ENCODE measurements at regions not wholly inside any gene's neighbourhood (a gene's known extent, or its start where the extent isn't known, plus 50 kb on each side); places are given as distances from the start of the nearest gene placed in this dataset.
"Not testable (repeated sequence)": the region's sequence is repeated elsewhere in the genome, so short reads cannot be mapped to it uniquely, and the experiment has no call there.

DNA sequence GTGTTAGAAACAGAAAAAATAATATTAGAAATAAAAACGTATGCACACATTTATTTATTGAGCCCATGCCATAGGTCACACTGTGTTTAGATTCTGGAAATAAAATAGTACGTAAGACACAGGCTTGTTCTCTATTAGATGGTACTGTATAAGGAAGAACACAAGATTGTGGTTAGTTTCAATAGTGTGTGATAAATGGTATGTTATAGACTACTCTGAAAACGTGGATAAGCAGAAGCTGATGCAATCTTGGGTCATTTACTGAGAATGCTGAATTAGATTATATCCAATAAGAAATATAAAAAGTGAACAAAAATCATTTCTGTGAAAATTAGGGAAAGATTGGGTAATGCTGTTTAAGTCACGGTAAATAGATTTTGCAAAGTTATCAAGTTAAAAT, 1456.4 kb upstream of the ACO1 start:
- no peaks in the 10 kb centered on the region for H3K9me3 ChIP-seq
- intact Hi-C loops (cut with DNase I), result no loop called here
- WGBS, 4 donors, result 60 to 67% (median 64%) methylated on average over 4 of the region's 4 CpGs
- TF ChIP-seq CTCF (IDR thresholded peaks at IDR 0.05) (no peak), POLR2A (IDR thresholded peaks at IDR 0.05) (no peak)
- H3K27ac ChIP-seq, result no peak overlapping the region
- H3K27me3 ChIP-seq, result no peaks in the 10 kb centered on the region
- no peak overlapping the region for H3K4me3 ChIP-seq
- H3K4me1 ChIP-seq, result no peaks in the 10 kb centered on the region
- DNase-seq, result no peak
- no peak for ATAC-seq
- H3K36me3 ChIP-seq, result no peaks in the 10 kb centered on the region

GRCh38 chr9:30932226-30932625, 1452.2 kb upstream of the ACO1 start:
- intact Hi-C loops (cut with DNase I), result loop anchor here in 1 of 10 donors (10.0 kb wide), 1 partner anchor 63 kb away; no protein-coding TSS in a partner anchor

DNA sequence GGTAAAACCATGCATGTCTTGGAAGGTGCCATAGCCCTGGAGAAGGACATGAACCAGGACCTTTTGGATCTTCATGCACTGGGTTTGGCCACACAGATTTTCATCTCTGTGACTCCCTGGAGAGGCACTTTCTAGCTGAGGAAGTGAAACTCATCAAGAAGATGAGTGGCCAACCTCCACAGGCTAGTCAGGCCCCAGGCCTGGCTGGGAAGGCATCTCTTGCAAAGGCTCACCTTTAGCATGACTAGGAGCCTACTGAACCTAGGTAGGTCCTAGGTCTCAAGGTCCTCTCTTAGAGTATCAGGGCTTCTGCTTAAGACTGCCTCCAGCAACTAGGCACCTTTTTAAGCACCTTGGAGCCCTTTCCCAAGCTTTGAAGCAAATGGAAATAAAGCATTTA, 1448.7 kb upstream of the ACO1 start:
- H3K27ac ChIP-seq, result no peak overlapping the region
- no peaks in the 10 kb centered on the region for H3K9me3 ChIP-seq
- H3K4me3 ChIP-seq, result no peak overlapping the region
- H3K4me1 ChIP-seq, result no peaks in the 10 kb centered on the region
- H3K36me3 ChIP-seq, result no peaks in the 10 kb centered on the region
- TF ChIP-seq CTCF (IDR thresholded peaks at IDR 0.05), result no peak
- no peaks in the 10 kb centered on the region for H3K27me3 ChIP-seq
- DNase-seq (no peak), ATAC-seq (no peak)
- intact Hi-C loops (cut with DNase I), result loop anchor here in 1 of 10 donors (10.0 kb wide), 1 partner anchor 59 kb away; no protein-coding TSS in a partner anchor

More at GRCh38 chr9:30932226-30932625, 1452.2 kb upstream of the ACO1 start:
- no peak for TF ChIP-seq CTCF (IDR thresholded peaks at IDR 0.05)
- TF ChIP-seq POLR2A (IDR thresholded peaks at IDR 0.05), result no peak
- Histone ChIP-seq H3K4me3 (no peak overlapping the region), H3K27me3 (no peaks in the 10 kb centered on the region), H3K27ac (no peak overlapping the region), H3K4me1 (no peaks in the 10 kb centered on the region), H3K9me3 (no peaks in the 10 kb centered on the region), H3K36me3 (no peaks in the 10 kb centered on the region)
- DNase-seq (no peak), ATAC-seq (no peak)
- 69 to 82% (median 75%) methylated on average over 2 of the region's 2 CpGs for WGBS, 4 donors

GRCh38 chr9:30937106-30937505, 1447.3 kb upstream of the ACO1 start:
- Histone ChIP-seq H3K4me3 (no peak overlapping the region), H3K4me1 (no peaks in the 10 kb centered on the region), H3K36me3 (no peaks in the 10 kb centered on the region), H3K9me3 (no peaks in the 10 kb centered on the region), H3K27me3 (no peaks in the 10 kb centered on the region), H3K27ac (no peak overlapping the region)
- ATAC-seq, result no peak
- intact Hi-C loops (cut with DNase I), result loop anchor here in 1 of 10 donors (10.0 kb wide), 1 partner anchor 58 kb away; no protein-coding TSS in a partner anchor
- TF ChIP-seq POLR2A (IDR thresholded peaks at IDR 0.05) (no peak), CTCF (IDR thresholded peaks at IDR 0.05) (no peak)
- no peak for DNase-seq
- 78 to 80% (median 79%) methylated on average over 4 of the region's 4 CpGs for WGBS, 4 donors

GRCh38 chr9:30942852-30943251, 1441.6 kb upstream of the ACO1 start:
- 89 to 93% (median 93%) methylated on average over 2 of the region's 2 CpGs for WGBS, 4 donors
- H3K27me3 ChIP-seq, H3K27ac ChIP-seq: not testable (repeated sequence)

More at GRCh38 chr9:30942852-30943251, 1441.6 kb upstream of the ACO1 start:
- not testable (repeated sequence) for H3K4me3 ChIP-seq, H3K4me1 ChIP-seq, H3K36me3 ChIP-seq, DNase-seq, ATAC-seq
- peaks cover 0 to 19% (median 4%) of the 10 kb centered on the region in 12 donors for H3K9me3 ChIP-seq
- intact Hi-C loops (cut with DNase I), result loop anchor here in 1 of 10 donors (10.0 kb wide), 1 partner anchor 58 kb away; no protein-coding TSS in a partner anchor
